ENCODE measurements at regions not wholly inside any gene's neighbourhood (a gene's known extent, or its start where the extent isn't known, plus 50 kb on each side); places are given as distances from the start of the nearest gene placed in this dataset.

- TF ChIP-seq POLR2AphosphoS5 (IDR thresholded peaks at IDR 0.05) (no peak), POLR2A (IDR thresholded peaks at IDR 0.05) (no peak)
- peaks cover 0 to 13% (median 0%) of the 10 kb centered on the region in 3 donors for H3K9me3 ChIP-seq
- H3K27me3 ChIP-seq, result no peaks in the 10 kb centered on the region
- H3K27ac ChIP-seq, result no peak overlapping the region
- H3K36me3 ChIP-seq, result no peaks in the 10 kb centered on the region
- H3K4me1 ChIP-seq, result no peaks in the 10 kb centered on the region
- no peak overlapping the region for H3K4me3 ChIP-seq
- ATAC-seq, result no peak
Measured at GRCh38 chr10:33609546-33609945, 275.1 kb upstream of the NRP1 start.

- Histone ChIP-seq H3K4me1 (no peaks in the 10 kb centered on the region), H3K9me3 (no peaks in the 10 kb centered on the region), H3K27ac (no peak overlapping the region), H3K36me3 (no peaks in the 10 kb centered on the region), H3K27me3 (no peaks in the 10 kb centered on the region), H3K4me3 (no peak overlapping the region)
- no peak for ATAC-seq
- TF ChIP-seq POLR2AphosphoS5 (IDR thresholded peaks at IDR 0.05) (no peak), POLR2A (IDR thresholded peaks at IDR 0.05) (no peak), EP300 (IDR thresholded peaks at IDR 0.05) (no peak), CTCF (IDR thresholded peaks at IDR 0.05) (no peak)
- WGBS, 2 donors (ENCODE audit: low coverage in 1 of 2), result 70 to 88% methylated on average over 1 of the region's 1 CpG
Measured at GRCh38 chr10:33602278-33602677, 267.8 kb upstream of the NRP1 start.

- TF ChIP-seq EP300 (IDR thresholded peaks at IDR 0.05) (no peak), CTCF (IDR thresholded peaks at IDR 0.05) (no peak), POLR2AphosphoS5 (IDR thresholded peaks at IDR 0.05) (no peak), POLR2A (IDR thresholded peaks at IDR 0.05) (no peak)
- no peak for ATAC-seq
- H3K36me3 ChIP-seq, result no peaks in the 10 kb centered on the region
- H3K9me3 ChIP-seq, result no peaks in the 10 kb centered on the region
- no peaks in the 10 kb centered on the region for H3K4me1 ChIP-seq
- WGBS, 2 donors (ENCODE audit: low coverage in 1 of 2), result 72 to 94% methylated on average over 3 of the region's 3 CpGs
- no peaks in the 10 kb centered on the region for H3K27me3 ChIP-seq
- H3K27ac ChIP-seq, result no peak overlapping the region
- H3K4me3 ChIP-seq, result no peak overlapping the region
Measured at GRCh38 chr10:33600381-33600780, 265.9 kb upstream of the NRP1 start.

- ATAC-seq, result no peak
- no peaks in the 10 kb centered on the region for H3K27me3 ChIP-seq
- no peaks in the 10 kb centered on the region for H3K9me3 ChIP-seq
- H3K27ac ChIP-seq, result no peak overlapping the region
- no peak overlapping the region for H3K4me3 ChIP-seq
- 69% methylated on average over 5 to 6 of the region's 6 CpGs for WGBS, 2 donors (ENCODE audit: low coverage in 1 of 2)
- no peak for TF ChIP-seq POLR2A (IDR thresholded peaks at IDR 0.05)
- TF ChIP-seq EP300 (IDR thresholded peaks at IDR 0.05), result no peak
- no peak for TF ChIP-seq CTCF (IDR thresholded peaks at IDR 0.05)
- TF ChIP-seq POLR2AphosphoS5 (IDR thresholded peaks at IDR 0.05), result no peak
- no peaks in the 10 kb centered on the region for H3K36me3 ChIP-seq
- no peaks in the 10 kb centered on the region for H3K4me1 ChIP-seq
Measured at GRCh38 chr10:33596422-33596821, 262.0 kb upstream of the NRP1 start.

- Histone ChIP-seq H3K36me3 (no peaks in the 10 kb centered on the region), H3K27me3 (no peaks in the 10 kb centered on the region)
- 80 to 87% methylated on average over 8 of the region's 8 CpGs for WGBS, 2 donors (ENCODE audit: low coverage in 1 of 2)
Measured at GRCh38 chr10:33594475-33594874, 260.0 kb upstream of the NRP1 start.

More at GRCh38 chr10:33594475-33594874, 260.0 kb upstream of the NRP1 start:
- Histone ChIP-seq H3K4me1 (no peaks in the 10 kb centered on the region), H3K9me3 (no peaks in the 10 kb centered on the region), H3K4me3 (no peak overlapping the region), H3K27ac (no peak overlapping the region)
- TF ChIP-seq EP300 (IDR thresholded peaks at IDR 0.05) (no peak), POLR2AphosphoS5 (IDR thresholded peaks at IDR 0.05) (no peak), POLR2A (IDR thresholded peaks at IDR 0.05) (no peak), CTCF (IDR thresholded peaks at IDR 0.05) (no peak)
- no peak for ATAC-seq
